ENCODE measurements at regions not wholly inside any gene's neighbourhood (a gene's known extent, or its start where the extent isn't known, plus 50 kb on each side); places are given as distances from the start of the nearest gene placed in this dataset.

GRCh38 chr14:82116721-82117120 lies 583.1 kb upstream of the SEL1L start:
- CTCF ChIA-PET: no interaction called here
- peaks cover 4% of the 10 kb centered on the region; the same call in 1 of the 2 replicates for H3K9me3 ChIP-seq (ENCODE audit: control insufficient read depth, insufficient read depth, low read length)
- DNase-seq (ENCODE audit: low read depth, low spot score): no peak
- H3K4me3 ChIP-seq (ENCODE audit: low read depth, low read length): no peak overlapping the region
- no peak for TF ChIP-seq CTCF (IDR thresholded peaks at IDR 0.05; ENCODE audit: low read depth, low read length)
- H3K27me3 ChIP-seq (ENCODE audit: control insufficient read depth, insufficient read depth, low read length): no peaks in the 10 kb centered on the region
- POLR2A ChIA-PET: no interaction called here
- H3K27ac ChIP-seq (ENCODE audit: low read depth, low read length): no peak overlapping the region

- no peak overlapping the region for H3K4me3 ChIP-seq (ENCODE audit: low read depth, low read length)
- no peak for DNase-seq (ENCODE audit: low read depth, low spot score)
- no peaks in the 10 kb centered on the region for H3K27me3 ChIP-seq (ENCODE audit: control insufficient read depth, insufficient read depth, low read length)
- POLR2A ChIA-PET: no interaction called here
- H3K9me3 ChIP-seq (ENCODE audit: control insufficient read depth, insufficient read depth, low read length): no peaks in the 10 kb centered on the region
- CTCF ChIA-PET: no interaction called here
- TF ChIP-seq CTCF (IDR thresholded peaks at IDR 0.05; ENCODE audit: low read depth, low read length): no peak
- no peak overlapping the region for H3K27ac ChIP-seq (ENCODE audit: low read depth, low read length)
These were observed 589.0 kb upstream of the SEL1L start for GRCh38 chr14:82122655-82123054.

GRCh38 chr14:82124511-82124910 lies 590.9 kb upstream of the SEL1L start:
- Histone ChIP-seq H3K4me3 (ENCODE audit: low read depth, low read length) (no peak overlapping the region), H3K27ac (ENCODE audit: low read depth, low read length) (no peak overlapping the region), H3K27me3 (ENCODE audit: control insufficient read depth, insufficient read depth, low read length) (no peaks in the 10 kb centered on the region), H3K9me3 (ENCODE audit: control insufficient read depth, insufficient read depth, low read length) (no peaks in the 10 kb centered on the region)
- CTCF ChIA-PET: no interaction called here
- TF ChIP-seq CTCF (IDR thresholded peaks at IDR 0.05; ENCODE audit: low read depth, low read length): no peak
- POLR2A ChIA-PET: no interaction called here
- no peak for DNase-seq (ENCODE audit: low read depth, low spot score)

GRCh38 chr14:82126006-82126405 lies 592.4 kb upstream of the SEL1L start:
- no peaks in the 10 kb centered on the region for H3K9me3 ChIP-seq (ENCODE audit: control insufficient read depth, insufficient read depth, low read length)

GRCh38 chr14:82134411-82134810 lies 600.8 kb upstream of the SEL1L start:
- Histone ChIP-seq H3K27ac (ENCODE audit: low read depth, low read length) (no peak overlapping the region), H3K27me3 (ENCODE audit: control insufficient read depth, insufficient read depth, low read length) (no peaks in the 10 kb centered on the region), H3K9me3 (ENCODE audit: control insufficient read depth, insufficient read depth, low read length) (peaks cover 6% of the 10 kb centered on the region; the same call in 1 of the 2 replicates), H3K4me3 (ENCODE audit: low read depth, low read length) (no peak overlapping the region)
- no peak for TF ChIP-seq CTCF (IDR thresholded peaks at IDR 0.05; ENCODE audit: low read depth, low read length)
- no peak for DNase-seq (ENCODE audit: low read depth, low spot score)
- ChIA-PET POLR2A (no interaction called here), CTCF (no interaction called here)

More at GRCh38 chr14:82126006-82126405, 592.4 kb upstream of the SEL1L start:
- POLR2A ChIA-PET: no interaction called here
- Histone ChIP-seq H3K27ac (ENCODE audit: low read depth, low read length) (no peak overlapping the region), H3K4me3 (ENCODE audit: low read depth, low read length) (no peak overlapping the region), H3K27me3 (ENCODE audit: control insufficient read depth, insufficient read depth, low read length) (no peaks in the 10 kb centered on the region)
- DNase-seq (ENCODE audit: low read depth, low spot score): no peak
- CTCF ChIA-PET: no interaction called here
- TF ChIP-seq CTCF (IDR thresholded peaks at IDR 0.05; ENCODE audit: low read depth, low read length): no peak
